A204.1 (cell line): ENCODE measurements at regions not wholly inside any gene's neighbourhood (a gene's known extent, or its start where the extent isn't known, plus 50 kb on each side); places are given as distances from the start of the nearest gene placed in this dataset.
A peak's percentile ranks its signal among the peaks of the same experiment; 100 is the strongest.

Source experiments
- FAIRE-seq: peaks from 2 replicates; lab custom pipeline; 2012; peaks lifted over from hg19 to GRCh38; lab: Jason Lieb, UNC

DNA sequence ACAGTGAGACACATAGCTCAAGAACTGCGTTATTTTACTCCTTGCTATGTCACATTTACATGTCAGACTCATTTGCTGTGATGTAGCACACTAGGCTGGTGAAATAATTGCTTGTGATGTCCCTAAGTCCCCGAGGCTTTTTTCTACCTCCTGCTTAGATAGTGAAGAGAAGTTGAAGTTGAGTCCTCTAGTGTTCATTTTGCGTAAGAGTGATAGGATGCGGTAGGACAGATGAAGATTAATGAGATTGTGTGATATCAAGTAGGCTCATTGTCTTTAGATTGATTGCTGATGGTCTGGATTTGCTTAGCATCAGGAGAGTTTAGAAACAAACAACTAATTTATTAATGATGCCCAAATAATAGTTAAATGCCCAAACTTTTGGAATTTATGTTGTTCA, 173.6 kb upstream of the NUDT6 start:
- FAIRE-seq, result peak; percentile 80

DNA sequence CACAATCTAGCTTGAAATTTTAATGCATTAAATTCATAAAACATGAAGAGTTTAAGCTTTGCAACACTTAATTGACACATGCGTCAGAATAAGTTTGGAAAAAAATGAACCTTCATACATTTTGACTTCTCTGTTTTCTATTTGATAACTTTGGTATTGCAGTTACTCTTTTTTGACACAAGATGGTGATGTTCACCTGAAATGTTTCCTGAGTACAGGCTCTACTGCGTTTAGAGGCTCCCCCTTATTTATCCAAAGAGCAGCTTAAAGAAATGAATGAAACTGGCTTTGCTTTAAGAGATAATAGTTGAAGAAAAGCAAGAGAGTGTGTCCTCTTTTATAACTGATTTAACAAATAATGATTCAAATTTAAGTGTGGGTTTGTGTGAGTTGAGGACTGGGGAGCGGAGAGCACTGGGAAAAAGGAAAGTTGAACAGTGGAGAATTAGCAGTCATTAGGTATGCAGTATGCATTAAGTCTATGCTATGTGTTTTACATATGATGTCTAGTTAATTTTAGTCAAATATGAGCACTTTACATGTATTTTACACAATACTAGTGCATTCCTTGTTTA, 180.6 kb upstream of the NUDT6 start:
- FAIRE-seq, result peak; percentile 97

DNA sequence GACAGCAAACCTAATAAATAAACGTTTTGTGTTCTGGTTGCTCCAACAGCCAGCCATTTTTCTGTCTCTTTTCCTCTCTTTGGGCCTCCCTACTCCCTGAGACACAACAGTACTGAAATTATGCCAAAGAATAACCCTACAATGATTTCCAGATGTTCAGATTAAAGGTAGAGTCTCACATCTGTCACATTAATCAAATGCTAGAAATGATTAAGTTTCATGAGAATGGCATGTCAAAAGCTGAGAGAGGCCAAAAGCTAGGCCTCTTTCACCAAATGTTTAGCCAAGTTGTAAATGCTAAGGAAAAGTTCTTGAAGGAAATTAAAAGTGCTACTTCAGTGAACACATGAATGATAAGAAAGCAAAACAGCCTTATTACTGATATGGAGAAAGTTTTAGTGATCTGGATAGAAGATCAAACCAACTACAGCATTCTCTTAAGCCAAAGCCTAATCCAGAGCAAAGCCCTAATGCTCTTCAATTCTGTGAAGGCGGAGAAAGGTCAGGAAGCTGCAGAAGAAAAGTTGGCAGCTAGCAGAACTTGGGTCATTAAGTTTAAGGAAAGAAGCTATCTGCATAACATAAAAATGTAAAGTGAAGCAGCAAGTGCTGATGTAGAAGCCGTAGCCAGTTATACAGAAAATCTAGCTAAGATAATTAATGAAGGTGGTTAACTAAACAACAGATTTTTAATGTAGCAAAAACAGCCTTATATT, 182.1 kb upstream of the NUDT6 start:
- no peak for FAIRE-seq

DNA sequence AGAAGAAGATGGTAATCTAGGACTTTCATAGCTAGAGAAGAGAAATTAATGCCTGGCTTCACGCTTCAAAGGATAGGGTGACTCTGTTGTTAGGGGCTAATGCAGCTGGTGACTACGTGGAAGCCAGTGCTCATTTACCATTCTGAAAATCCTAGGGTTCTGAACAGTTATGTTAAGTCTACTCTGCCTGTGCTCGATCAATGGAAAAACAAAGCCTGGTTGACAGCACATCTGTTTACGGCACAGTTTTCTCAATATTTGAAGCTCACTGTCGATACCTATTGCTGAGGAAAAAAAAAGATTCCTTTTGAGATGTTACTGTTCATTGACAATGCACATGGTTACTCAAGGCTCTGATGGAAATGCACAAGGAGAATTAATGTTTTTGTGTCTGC, 182.6 kb upstream of the NUDT6 start:
- no peak for FAIRE-seq

DNA sequence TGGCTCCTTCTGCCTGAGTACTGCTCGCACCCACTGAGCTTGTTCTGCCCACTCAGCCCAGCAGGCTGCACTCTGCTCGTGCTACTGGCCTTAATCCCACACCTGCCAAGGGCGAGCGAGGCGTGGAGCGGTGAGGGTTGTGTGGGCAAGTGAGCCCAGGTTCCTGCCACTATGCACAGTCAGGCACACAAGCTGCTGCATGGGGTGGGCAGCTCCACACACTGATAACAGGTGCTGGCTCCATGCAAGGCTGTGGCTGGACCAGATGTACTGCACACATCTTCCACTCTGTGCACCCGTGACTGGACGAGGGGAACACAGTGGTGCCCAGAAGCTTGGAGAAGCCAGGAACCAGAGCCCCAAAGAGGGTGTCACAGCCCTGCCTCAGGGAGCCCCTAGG, 184.3 kb upstream of the NUDT6 start:
- FAIRE-seq, result no peak

DNA sequence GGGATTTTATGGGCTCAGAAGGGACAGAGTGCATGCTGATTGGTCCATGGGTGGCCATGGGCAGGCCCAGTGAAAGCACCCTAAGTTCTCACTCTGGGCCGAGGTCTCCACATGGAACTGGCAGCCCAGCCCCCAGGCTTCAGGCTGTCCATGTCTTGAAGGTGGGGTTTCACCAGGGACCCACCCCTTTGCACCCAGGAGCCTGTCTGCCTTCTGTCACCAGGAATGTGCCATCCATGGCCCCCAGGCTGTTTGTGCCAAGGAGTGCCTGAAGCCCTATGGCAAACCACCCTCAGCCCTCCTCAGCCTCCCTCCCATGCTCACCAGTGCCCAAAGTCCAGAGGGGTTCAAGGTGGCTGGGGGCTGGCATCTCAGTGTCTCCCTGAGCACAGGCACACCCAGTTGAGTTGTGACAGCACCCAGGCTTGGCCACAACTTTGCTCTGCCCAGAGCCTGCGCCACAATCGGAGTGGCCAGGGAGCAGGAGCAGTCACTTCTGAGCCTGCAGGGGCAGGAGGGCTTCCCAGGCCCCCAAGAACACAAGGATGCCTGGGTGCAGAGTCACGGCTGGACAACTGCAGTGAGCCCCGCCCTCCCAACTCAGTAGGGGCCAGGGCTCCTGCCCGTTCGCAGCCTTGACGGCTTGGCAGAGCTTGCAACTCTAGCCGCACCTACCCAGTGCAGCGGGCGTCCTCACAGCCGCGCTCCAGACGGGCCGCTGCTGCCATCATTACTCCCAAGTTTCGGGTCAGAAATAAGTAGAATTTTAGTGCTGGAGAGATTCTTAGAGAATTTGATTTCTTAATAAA, 185.3 kb upstream of the NUDT6 start:
- no peak for FAIRE-seq

DNA sequence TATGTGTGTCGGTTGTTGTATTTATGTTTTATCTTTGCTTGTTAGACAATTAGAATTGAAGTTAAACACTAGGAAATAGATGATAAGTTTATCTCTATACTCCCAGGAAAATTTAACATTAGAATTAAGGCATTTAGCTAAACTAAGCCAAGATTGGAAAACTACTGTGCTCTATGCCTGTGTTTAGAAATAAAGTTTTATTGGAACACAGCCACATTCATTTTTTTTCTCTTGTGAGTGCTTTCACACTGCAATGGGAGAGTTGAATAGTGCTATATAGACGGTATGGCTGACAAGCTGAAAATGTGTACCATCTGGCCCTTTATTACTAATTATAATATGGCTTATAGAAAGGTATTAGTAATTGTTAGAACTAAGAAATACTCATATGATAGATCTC, 186.7 kb upstream of the NUDT6 start:
- no peak for FAIRE-seq

DNA sequence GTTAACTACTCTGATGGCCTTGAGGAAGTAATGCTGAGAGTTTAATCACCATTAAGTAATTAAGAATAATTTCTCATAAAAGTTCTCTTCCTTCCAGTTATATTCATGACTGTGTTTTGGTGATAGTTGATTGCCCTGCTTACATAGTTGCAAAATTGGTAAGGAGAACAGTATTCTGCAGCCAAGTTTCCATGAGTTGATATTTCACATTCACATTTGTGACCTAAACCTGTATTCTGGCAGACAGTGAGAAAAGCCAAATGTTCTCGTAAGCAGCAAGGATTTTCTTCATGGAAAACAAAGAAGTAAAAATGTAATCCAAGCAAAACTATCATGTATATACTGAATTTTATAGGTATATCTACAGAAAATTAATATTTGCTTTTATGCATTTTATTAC, 187.8 kb upstream of the NUDT6 start:
- FAIRE-seq, result no peak

DNA sequence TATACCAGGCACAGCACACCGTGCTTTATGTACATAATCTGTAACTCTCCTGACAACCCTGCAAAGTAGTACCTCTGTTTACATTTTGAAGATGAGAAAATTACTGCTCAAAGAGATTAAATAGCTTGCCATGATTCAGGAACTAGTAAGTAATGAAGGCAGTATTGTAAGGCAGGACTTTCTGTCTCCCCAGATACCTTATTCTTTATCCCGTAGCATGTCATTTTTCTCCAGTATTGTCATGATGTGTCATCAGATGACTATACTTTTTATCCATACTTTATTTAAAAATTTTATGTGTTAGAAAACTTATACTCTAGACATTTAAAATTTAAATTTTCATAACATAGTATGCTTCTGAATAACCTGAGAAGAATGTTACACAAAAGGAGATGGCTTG, 188.3 kb upstream of the NUDT6 start:
- no peak for FAIRE-seq

DNA sequence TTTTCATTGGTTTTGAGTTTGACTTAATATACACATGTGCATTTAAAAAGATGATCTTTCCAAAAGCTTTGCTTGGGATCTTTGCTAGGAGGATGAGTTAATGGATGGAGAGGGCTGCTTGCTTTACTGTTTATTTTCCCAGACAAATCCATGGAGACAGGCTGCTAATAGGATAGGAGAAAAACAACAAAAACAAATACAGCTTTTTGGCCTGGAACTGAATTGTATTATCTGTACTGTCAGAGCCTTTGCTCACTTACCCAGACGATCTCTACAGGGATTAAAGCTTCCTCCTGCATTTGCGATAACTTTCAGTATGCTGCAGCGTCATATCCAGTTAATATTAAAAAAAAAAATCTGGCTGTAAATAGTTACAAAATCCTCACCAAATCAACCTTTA, 190.8 kb upstream of the NUDT6 start:
- FAIRE-seq, result no peak

DNA sequence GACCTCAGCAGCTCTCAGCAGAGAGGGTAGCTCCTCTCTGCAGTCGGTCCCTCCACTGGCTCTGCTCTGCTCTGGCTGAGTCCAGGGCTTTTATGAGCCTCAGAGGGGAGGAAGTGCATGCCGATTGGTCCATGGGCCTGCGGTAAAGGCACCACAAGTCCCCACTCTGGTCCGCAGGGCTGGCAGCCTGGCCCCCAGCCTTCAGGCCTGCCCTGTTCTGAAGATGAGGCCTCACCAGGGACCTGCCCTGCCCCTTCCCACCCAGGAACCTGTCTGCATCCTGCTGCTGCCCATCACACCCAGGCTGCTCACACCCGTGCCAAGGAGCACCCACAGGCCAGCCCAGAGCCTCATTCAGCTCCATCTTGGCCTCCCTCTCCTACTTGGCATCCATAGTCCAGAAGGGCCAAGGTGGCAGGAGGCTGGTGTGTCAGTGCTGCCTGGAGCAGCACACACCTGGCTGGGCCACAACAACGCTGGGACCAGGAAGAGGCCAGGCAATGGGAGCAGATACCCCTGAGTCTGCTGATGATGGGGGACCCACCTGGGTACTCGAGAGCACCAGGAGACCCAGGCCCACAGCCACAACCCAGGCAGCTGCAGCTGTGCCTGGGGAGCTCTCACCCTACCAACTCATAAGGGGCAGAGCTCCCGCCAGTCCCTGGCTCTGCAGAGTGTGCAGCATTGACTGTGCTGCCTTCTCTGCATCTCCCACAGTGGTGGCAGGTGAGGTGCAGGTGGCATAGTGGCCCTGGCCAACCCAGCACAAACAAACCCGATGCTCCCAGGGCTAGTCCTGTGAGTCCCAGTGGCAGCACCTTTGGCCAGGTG, 191.9 kb upstream of the NUDT6 start:
- FAIRE-seq, result no peak

DNA sequence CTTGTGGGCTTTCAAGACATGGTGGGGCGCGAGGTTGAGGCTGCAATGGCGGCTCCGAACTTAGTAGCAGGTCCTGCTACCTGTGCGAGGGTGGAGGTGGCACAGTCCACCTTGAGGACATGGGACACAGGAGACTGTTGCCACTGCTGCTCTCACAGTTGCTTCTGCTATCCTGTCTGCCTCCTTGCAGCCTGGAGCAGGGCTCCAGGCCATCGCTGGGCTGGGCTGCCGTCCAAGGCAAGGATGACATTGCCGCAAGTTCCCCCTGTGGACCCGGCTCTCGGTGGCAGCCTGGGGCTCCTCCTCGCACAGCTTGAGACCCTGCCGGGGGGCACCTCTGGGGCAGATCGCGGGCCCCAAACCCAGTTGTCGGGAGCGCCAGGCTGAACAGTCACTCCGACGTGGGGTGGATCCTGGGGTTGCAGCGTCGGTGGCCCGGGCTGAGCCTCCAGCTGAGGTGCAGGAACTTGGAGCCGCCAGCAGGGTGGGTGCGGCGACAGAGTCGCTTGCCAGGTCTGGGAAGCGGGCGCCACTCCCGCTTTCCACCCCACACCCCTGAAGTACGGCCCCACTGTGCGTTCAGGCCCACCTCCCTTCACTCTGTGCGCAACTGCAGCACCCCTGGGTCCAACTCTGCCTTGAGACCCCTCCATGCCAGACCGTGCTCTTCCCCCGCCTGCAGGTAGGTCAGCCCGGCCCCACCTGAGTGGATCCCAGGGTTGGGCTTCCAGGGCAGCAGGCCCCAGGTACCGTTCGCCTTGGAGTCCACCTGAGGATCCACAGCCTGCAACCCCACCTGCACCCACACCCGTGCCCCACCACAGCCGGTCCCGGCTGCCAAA, 192.7 kb upstream of the NUDT6 start:
- no peak for FAIRE-seq

DNA sequence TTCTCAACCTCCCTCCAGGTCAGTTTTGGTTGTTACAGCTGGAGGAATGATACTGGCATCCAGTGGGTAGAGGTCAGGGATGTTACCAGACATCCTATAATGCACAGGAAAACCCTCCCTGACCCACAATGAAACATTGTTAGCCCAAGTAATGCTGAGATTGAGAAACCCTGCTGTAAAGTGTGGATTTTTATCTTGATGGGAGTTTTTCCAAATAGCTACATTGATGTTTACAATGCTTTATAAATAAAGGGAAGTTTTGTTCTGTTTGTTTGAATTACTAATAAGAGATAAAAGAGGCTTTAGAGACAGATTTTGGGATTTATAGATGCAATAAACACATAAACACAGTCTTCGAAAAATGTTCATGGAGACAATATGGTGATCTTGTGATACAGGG, 194.0 kb upstream of the NUDT6 start:
- FAIRE-seq, result no peak

DNA sequence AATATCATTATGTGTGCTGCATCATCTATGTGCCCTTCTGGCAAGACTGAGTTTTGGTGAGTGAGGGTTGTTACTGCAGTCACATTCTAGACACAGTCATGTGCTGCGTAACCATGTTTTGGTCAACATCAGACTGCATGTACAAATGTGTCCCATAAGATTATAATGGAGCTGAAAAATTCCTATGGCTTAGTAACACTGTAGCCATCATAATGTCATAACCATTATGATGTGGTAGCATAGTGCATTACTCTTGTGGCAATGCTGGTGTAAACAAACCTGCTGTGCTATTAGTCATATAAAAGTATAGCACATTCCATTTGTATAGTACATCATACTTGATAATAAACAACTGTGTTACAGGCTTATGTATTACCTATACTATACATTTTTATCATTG, 198.1 kb upstream of the NUDT6 start:
- FAIRE-seq, result no peak

DNA sequence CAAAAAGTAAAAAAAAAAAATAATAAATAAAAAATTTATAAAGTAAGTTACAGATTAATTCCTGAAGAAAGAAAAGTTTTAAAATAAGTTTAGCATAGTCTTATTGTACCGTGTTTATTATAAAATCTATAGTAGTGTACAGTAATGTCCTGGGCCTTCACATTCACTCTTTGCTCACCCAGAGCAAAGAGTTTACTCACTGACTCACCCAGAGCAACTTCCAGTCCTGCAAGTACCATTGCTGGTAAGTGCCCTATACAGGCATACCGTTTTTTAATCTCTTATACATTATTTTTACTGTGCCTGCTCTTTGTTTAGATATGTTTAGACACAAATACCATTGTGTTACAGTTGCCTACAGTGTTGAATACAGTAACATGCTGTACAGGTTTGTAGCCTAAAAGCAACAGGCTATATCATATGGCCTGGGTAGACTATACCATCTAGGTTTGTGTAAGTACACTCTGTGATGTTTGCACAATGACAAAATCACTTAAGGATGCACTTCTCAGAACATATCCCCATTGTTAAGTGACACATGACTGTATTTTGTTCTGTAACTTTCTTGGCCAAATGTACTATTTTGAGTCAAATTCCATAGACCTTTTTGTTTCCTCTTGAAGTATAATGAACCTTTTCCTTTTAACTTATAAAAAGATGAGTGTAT, 199.0 kb upstream of the NUDT6 start:
- FAIRE-seq, result peak; percentile 71

DNA sequence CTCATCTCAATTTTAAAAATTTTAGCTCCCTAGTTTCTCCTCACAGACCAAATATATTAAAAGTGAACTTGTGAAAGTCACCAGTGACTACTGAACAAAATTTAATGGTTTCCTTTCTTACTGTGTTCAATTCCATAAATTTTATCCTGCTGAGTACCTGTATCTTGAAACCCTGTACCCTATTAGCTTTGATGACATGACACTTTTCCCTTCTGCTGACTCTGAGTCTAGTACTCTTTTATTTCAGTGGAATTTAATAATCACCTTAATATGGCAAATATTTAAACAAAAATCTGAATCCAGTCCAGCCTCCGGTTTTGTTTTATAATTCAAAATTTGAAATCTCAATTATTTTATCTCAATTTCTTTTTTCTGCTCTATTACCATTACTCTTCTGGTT, 203.1 kb upstream of the NUDT6 start:
- FAIRE-seq, result peak; percentile 16

DNA sequence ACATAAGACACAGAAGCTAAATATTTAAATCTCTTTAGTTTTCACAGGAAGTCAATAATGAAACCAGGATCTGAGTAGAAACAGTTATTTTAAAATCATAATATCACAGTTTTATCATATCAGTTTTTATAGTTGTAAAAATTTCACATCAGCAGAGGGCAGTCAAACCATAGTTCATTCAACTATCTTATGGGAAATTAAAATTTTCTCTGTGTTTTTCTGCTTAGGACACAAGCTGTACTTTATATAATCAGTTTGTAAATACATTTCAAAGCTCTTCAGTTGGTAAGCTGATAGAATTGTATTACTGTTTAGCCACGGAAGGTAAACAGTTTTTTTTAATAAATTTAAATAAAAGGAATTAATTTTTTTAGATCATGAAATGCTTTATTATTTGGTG, 204.8 kb upstream of the NUDT6 start:
- peak; percentile 92 for FAIRE-seq

DNA sequence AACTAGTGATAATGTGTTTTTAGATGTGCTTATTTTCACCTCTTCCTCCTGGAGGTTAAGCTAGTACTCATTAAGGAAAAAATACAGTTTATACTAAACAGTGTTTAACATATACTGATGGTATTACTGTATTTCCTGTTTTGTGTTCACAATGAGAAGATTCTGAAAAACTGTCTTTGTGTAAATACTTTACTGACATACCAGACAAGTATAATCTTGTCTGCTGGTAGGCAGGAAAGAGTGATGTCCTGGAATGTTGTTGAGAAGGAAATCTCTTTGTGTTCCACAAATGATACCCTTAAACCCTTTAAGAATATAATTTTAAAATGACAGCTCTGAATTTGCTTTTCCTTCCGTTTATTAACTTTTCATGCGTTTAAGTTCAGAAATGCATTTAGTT, 205.5 kb upstream of the NUDT6 start:
- FAIRE-seq, result no peak

DNA sequence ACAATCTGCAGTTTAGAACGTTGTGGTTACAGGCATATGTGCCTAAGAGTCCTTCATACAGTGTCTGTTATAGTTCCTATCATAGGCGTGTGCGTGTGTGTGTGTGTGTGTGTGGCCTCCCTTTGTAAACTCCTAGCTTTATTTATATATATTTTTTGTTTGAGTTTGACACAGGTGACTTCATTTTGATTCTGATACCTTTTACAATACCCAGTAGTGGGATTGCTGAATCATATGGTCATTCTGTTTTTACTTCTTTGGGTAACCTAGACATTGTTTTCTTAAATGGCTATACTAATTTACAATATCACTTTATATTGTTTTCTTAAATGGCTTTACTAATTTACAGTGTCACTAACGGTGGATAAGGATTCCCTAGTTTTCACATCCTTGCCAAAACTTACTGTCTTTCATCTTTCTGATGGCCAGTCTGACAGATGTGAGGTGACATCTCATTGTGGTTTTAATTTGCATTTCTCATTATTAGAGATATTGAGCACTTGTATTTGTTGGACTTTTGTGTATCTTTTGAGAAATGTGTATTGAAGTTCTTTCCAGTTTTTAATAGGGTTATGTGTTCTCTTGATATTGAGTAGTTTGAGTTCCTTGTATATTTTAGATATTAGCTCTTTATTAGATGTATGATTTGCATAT, 211.1 kb upstream of the NUDT6 start:
- FAIRE-seq, result no peak

DNA sequence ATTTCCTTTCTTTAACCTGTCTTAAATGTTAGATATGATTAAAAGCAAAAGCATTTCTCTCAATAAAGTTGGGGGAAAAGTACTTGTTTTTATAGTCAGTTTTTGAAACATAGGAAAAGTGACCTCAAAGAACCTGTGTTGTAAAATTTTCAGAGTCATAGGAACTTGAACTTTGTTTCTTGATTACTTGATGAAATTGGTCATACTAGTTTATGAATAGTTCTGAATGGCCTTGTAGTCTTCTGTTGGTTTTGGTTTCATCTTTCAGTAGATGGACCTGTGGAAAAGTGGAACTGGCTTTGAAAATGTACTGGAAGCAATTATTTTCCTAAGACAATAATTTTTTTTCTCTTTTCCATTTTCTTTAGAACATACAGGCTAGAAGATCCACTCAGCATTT, 222.2 kb upstream of the NUDT6 start:
- no peak for FAIRE-seq

DNA sequence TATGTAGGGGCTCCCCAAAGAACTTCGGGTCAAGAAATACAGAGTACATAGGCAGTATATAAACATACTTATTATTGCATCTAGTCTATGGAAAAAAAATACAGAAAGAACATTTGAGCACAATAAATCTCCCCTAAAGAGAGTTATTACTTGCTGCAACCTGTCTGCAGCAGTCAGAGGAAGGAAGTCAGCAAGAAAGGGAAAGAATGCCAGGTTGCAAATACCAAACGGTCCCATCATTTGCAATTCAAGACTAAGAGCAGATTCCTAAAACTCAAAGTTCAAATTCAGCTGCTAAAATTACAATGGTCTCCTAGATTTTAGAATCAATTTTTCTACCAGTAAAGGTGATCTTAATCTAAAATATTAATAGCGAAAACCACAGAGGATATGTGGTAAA, 236.2 kb upstream of the NUDT6 start:
- no peak for FAIRE-seq
